ENCODE measurements at regions not wholly inside any gene's neighbourhood (a gene's known extent, or its start where the extent isn't known, plus 50 kb on each side); places are given as distances from the start of the nearest gene placed in this dataset.

GRCh38 chr4:23006756-23007155, 314.0 kb downstream of the GBA3 start:
- TF ChIP-seq, protein P1, sequence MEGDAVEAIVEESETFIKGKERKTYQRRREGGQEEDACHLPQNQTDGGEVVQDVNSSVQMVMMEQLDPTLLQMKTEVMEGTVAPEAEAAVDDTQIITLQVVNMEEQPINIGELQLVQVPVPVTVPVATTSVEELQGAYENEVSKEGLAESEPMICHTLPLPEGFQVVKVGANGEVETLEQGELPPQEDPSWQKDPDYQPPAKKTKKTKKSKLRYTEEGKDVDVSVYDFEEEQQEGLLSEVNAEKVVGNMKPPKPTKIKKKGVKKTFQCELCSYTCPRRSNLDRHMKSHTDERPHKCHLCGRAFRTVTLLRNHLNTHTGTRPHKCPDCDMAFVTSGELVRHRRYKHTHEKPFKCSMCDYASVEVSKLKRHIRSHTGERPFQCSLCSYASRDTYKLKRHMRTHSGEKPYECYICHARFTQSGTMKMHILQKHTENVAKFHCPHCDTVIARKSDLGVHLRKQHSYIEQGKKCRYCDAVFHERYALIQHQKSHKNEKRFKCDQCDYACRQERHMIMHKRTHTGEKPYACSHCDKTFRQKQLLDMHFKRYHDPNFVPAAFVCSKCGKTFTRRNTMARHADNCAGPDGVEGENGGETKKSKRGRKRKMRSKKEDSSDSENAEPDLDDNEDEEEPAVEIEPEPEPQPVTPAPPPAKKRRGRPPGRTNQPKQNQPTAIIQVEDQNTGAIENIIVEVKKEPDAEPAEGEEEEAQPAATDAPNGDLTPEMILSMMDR (conservative IDR thresholded peaks at IDR 0.05; ENCODE audit: low read length) = no peak
- no peak for TF ChIP-seq EZH2phosphoT487 (IDR thresholded peaks at IDR 0.05; ENCODE audit: borderline replicate concordance)
